ENCODE measurements at regions not wholly inside any gene's neighbourhood (a gene's known extent, or its start where the extent isn't known, plus 50 kb on each side); places are given as distances from the start of the nearest gene placed in this dataset.
"Not testable (repeated sequence)": the region's sequence is repeated elsewhere in the genome, so short reads cannot be mapped to it uniquely, and the experiment has no call there.

- DNase-seq = no peak
Observed at GRCh38 chr20:2203436-2203835, 92.4 kb upstream of the TGM3 start.

DNA sequence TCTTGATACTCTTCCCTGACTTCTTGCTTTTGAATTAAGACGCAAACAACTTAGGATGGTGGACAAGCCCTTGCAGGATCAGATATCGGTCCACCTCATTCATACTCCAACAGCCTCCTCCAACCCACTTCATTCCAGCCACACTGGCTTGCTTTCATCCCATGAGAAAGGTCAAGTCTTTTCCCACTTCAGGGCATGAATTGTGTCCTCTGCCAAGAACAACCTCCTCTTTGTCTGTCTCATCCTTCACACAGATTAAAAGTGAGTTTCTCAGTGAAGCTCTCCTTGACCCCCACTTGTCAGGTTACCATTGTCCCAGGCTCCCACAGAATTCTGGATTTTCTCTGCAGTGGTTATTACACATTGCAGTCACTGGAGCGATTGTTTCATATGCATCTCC is 91.8 kb upstream of the TGM3 start:
- no peak for DNase-seq

DNA sequence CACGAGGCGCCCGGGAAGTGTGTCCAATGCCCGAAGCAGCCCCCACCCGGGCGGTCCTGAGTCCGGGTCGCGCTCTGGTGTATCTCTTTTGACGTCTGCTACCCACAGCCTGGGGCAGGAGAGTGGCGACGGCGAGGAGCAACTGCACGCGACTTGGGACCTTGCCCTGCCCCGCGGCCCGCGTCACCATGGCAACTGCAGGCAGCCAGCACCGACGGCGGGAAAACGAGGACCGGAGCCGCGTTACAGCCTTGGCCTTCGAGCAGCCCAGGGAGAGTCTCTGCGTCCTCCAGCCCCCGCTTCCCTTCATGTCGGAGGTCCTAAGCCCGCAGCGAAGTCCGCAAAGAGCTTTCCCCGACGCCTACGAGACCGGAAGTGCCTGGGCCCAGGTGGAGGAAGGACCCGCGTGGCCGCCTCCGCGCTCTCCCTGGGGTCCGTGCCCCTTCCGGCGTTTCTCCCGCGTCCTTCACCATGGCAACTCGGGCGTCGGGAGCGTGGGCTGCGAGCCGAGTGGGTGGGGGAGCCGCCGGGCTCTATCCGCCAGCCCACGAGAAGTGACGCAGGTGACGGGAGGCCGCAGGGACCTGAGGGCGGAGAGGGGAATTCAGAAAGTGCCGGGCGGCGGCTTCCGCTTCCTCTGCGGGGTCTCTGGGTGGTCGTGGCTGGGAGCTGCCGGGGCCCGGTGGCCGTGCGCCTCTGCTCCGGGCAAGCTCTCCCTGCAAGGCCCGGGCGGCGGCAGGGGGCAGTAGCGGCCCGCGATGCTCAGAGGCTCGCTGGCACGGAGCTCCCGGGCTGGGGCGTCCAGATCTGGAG is 88.6 kb upstream of the TGM3 start:
- DNase-seq = peak; percentile 78

DNA sequence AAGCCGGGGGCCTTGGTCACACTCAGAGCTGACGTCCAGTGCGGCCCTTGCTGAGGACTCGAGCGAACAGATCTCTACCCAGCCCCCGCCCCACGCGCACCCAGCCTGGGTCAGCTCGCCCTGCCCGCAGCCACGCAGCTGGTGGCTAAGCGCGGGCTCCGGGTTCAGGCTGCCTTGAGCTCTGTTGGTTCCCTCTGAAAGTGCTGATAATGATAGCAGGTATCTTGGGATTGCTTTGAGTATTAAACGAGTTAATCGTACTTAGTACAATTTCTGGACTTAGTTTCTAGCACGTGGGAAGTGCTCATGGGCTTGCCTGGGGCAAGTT is 88.1 kb upstream of the TGM3 start:
- DNase-seq = no peak

DNA sequence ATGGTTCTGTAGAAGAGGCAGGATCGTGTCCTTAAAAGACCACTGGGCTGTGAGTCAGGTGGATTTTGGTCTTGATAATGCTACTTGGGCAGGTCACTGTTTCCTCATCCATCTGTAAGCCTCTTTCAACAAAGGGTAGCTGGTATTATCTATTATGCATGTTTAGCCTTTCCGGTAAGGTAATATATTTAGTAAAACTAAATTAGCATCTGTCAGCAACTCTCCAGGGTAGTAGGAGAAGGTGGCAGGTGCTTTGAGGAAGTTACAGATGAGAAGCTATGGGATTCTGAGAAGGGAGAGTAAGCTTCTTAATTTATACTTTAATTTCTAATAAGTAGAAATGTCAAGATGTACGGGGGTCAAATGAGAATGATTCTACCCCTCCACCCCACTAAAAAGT is 86.9 kb upstream of the TGM3 start:
- no peak for DNase-seq

DNA sequence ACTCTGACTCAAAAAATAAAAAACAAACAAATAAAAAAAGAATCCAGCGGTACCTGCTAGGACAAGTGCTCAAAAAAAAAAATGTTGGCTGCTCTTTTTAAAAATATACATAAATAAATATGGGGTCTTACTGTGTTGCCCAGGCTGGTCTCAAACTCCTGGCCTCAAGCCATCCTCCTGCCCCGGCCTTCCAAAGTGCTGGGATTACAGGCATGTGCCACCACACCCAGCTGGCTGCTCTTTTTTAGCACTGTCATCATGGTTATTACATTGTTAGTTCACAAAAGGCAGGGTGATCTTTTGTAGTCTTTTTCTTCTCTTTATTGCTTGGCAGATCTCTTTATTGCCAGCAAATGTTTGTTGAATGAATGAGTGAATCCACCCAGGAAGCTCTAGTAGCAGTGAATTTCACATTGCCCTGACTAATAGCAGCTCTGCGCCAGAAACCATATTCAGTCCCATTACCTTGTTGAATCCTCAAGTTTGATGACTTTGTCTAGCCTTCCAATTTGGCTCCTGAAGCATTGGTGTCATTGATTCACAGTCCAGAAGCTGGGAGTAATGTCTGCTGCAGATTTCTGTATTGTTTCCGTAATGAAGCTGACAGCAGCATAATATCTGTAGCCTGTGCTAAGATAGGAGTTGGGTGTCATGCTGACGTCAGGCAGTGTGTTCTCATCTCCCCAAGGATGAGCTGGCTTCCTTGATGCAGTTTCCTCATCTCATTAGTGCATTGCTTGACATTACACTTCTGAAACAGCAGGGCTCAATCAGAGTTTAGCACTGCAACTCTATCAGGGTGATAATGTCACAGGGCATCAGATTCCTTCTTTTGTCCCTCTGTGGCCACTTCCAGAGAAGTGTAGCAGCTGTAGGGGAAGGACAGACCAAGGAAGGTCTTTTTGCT is 84.9 kb upstream of the TGM3 start:
- no peak for DNase-seq

- no peak for DNase-seq
Observed at GRCh38 chr20:2212456-2213015, 83.3 kb upstream of the TGM3 start.

DNA sequence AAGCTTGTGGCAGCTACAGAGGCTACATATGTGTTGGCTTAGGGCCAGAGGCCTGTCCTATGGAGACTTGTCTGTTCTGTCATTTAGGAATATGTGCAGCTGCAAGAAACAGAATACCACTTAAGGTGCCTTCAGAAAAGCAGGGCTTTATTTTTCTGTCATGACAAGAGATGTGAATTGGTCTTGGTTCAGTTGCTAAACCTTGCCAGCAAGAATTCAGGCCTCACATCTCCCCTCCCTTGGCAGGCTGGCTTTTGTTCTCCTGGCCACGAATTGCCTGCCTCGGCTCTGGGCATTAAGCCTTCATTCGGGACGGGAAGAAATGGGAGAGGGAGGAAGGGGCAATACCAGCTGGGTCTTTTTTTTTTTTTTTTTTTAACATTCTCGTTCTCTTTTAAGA is 82.4 kb upstream of the TGM3 start:
- no peak for DNase-seq

GRCh38 chr20:2217857-2218539 is 77.8 kb upstream of the TGM3 start:
- DNase-seq = no peak

DNA sequence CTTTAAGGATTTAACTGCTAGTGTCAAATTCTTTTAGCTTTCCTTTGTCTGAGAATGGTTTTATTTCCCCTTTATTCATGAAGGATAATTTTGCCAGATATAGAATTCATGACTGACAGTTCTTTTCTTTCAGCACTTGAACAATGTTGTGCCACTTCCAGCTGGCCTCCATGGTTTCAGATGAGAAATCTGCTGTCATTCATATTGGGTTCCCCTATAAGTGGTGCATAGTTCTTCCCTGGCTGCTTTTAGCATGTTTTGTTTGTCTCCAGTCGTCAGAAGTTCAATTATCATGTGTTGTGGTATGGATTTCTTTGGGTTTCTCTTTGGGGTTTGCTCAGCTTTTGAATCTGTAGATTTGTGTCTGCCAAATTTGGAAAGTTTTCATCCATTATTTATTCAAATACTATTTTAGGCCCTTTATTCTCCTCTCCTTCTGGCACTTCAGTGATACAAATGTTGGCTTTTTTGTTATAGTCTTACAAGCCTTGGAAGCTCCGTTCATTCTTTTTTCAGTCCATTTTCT is 76.3 kb upstream of the TGM3 start:
- no peak for DNase-seq

- no peak for DNase-seq
Observed at GRCh38 chr20:2220298-2220697, 75.5 kb upstream of the TGM3 start.

GRCh38 chr20:2221921-2222320 is 73.9 kb upstream of the TGM3 start:
- DNase-seq = no peak

DNA sequence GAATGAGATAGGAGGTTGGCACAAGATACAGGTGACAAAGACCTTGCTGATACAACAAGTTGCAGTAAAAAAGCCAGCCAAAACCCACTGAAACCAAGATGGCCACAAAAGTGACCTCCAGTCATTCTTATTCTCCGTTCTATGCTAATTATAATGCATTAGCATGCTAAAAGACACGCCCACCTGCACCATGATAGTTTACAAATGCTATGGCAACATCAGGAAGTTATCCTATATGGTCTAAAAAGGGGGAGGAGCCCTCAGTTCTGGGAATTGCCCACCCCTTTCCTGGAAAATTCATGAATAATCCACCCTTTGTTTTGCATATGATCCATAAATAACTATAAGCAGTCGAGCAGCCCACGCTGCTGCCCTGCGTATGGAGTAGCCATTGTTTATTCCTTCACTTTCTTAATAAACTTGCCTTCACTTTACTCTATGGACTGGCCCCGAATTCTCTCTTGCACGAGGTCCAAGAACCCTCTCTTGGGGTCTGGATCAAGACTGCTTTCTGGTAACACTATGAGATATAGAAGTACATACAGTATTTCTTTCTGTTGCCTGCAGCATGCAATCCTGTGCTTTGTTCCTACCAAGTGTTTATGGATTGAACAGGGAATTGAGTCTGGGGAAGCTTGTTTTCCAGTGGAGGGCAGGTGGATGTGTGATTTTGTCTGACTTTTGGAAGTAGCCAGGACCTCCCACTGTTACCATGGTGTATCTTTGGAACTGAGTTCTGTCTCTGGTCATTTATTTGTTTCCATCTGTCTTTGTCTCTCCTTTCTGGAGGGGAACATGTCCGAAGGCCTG is 72.0 kb upstream of the TGM3 start:
- no peak for DNase-seq

GRCh38 chr20:2224368-2224639 is 71.5 kb upstream of the TGM3 start:
- no peak for DNase-seq

DNA sequence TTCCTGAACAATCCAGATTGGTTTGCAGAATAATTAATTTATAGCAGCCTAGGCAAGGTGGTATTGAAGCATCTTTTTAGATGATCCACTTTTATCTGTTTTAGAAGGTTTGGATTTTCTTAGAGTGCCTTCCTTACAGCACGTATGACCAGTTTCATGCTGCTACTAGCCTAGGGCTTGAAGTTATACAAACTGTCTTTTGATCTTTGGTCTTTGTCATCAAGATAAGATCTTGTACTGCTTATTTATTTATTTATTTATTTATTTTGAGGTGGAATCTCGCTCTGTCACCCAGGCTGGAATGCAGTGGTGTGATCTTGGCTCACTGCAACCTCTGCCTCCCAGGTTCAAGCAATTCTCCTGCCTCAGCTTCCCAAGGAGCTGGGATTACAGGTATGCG is 68.5 kb upstream of the TGM3 start:
- not testable (repeated sequence) for DNase-seq

- no peak for DNase-seq
Observed at GRCh38 chr20:2227861-2228260, 67.9 kb upstream of the TGM3 start.

- no peak for DNase-seq
Observed at GRCh38 chr20:2228926-2229325, 66.9 kb upstream of the TGM3 start.

- DNase-seq = no peak
Observed at GRCh38 chr20:2230726-2231488, 64.9 kb upstream of the TGM3 start.

DNA sequence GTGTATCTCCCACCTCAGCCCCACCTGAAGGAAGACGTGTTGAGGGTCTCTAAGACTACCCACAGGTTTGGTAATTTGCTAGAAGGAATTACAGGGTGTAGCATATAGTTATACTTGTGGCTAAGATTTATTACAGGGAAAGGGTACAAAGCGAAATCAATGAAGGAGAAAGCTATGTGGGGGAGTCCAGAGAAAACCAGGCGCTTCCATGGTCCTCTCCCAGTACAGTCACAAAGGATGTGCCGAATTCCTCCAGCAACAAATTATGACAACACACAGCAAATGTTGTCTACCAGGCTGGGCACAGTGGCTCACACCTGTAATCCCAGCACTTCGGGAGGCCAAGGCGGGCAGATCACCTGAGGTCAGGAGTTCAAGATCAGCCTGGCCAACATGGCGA is 64.1 kb upstream of the TGM3 start:
- no peak for DNase-seq

DNA sequence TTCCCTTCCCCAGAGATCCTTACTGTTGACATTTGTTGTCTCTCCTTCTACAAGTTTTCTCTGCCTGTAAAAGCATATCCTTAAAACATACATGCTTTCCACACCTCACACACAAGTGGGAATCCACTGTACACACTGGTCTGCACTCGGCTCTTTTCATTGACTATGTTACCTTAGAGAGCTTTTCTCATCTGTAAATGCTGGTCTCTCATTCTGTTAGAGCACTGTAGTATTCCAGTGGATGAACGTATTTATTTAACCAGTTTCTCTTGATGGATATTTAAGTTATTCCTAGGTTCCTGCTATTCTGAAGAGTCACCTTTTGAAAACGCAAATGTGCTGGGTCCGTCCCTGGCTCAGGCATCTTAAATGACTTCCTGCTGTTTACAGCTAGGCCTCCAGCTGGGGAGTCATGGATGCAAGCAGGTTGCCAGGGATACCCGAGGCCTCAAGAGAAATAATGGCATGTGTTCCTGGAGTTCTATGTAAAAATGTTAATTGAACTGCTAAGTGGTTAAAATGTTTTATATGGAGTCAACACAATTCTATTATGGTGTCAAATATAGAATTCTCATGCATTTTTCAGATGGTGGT is 61.1 kb upstream of the TGM3 start:
- DNase-seq = peak; percentile 81

DNA sequence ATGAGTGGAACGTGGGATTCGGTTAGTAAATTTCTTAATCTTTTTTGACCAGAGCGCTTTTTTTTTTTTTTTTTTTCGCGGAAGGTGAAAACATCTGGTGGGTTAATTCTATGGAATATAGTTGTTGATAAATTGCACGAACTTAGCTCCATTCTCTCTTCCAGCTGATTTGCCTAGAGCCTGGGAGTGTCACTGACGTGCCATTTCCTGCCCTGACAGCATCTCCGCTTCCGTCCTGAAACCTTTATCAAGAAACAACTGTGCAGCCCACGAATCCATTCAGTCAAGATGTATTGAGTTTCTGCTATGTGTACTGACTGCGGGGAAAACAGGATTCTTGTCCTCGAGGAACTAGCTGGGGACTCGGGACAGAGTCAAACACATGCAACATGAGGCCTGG is 59.5 kb upstream of the TGM3 start:
- no peak for DNase-seq

All from NCI-H2171 (cell line).